B cell (primary cell): ENCODE measurements at regions not wholly inside any gene's neighbourhood (a gene's known extent, or its start where the extent isn't known, plus 50 kb on each side); places are given as distances from the start of the nearest gene placed in this dataset.

Experiments
- ATAC-seq: fragments of 200-7000 bp; cut with Tn5 transposase; one replicate; pipeline ENCODE4 v1.10.0; 2021; ENCODE audit warnings: low read depth, mild to moderate bottlenecking, moderate number of reproducible peaks, moderate library complexity
- CTCF ChIA-PET: fragments of 350-600 bp; sonication (Branson Sonifier 250); formaldehyde crosslinking; loops from one replicate; lab custom pipeline; 2021; ENCODE audit warnings: antibody characterized with exemption, inconsistent platforms; lab: Charles Lee
- POLR2A ChIA-PET: fragments of 350-600 bp; sonication (Branson Sonifier 250); formaldehyde crosslinking; loops from one replicate; lab custom pipeline; 2021; ENCODE audit warnings: antibody characterized with exemption; lab: Charles Lee
- DNase-seq: peaks from one replicate; pipeline ENCODE4 v3.0.0; 2013
- H2AFZ ChIP-seq: 2 replicates; pipeline ENCODE4 v1.6.1; 2012; ENCODE audit warnings: mild to moderate bottlenecking, low read depth, low read length; ENCODE audit not compliant: insufficient read depth, poor library complexity, severe bottlenecking
- H3K27ac ChIP-seq, 2 donors: 1 replicate in 1 of 2; 2 replicates in 1 of 2; pipeline ENCODE4 v1.5.1; 2012 to 2013; ENCODE audit warnings: low read length in 2 of 2, mild to moderate bottlenecking in 2 of 2, moderate library complexity in 1 of 2
- H3K27me3 ChIP-seq, 4 experiments: fragments of 200-600 bp in 1 of 4; sonication (generic) in 1 of 4; replicated peaks in 1 of 4; 1 replicate in 2 of 4; 2 replicates in 2 of 4; pipeline versions ENCODE4 v1.6.1 to v1.7.0; 2013 to 2016; ENCODE audit warnings: low read length in 3 of 4, mild to moderate bottlenecking in 2 of 4, mixed read lengths in 1 of 4, moderate library complexity in 1 of 4; ENCODE audit not compliant: insufficient read depth in 4 of 4, control insufficient read depth in 3 of 4; ENCODE audit errors: control extremely low read depth in 1 of 4
- H3K36me3 ChIP-seq, 2 experiments: replicated peaks in 1 of 2; 1 replicate in 1 of 2; 2 replicates in 1 of 2; pipeline versions ENCODE4 v1.6.1 to v1.7.1; 2013; ENCODE audit warnings: low read length in 1 of 2; ENCODE audit not compliant: insufficient read depth in 2 of 2, control insufficient read depth in 1 of 2; ENCODE audit errors: control extremely low read depth in 1 of 2, extremely low read depth in 1 of 2
- H3K4me1 ChIP-seq, 2 donors: fragments of 200-600 bp in 1 of 2; sonication (generic) in 1 of 2; 1 replicate in 1 of 2; 2 replicates in 1 of 2; pipeline versions ENCODE4 v1.5.1 to v1.6.1; 2013 to 2017; ENCODE audit warnings: low read length in 2 of 2; ENCODE audit not compliant: control insufficient read depth in 2 of 2, insufficient read depth in 2 of 2
- H3K4me2 ChIP-seq: replicated peaks from 2 replicates; pipeline ENCODE3; 2012; ENCODE audit warnings: mild to moderate bottlenecking, low read depth, low read length; ENCODE audit not compliant: poor library complexity, severe bottlenecking
- H3K4me3 ChIP-seq, 5 experiments: fragments of 200-600 bp in 1 of 5; sonication (generic) in 1 of 5; 1 replicate in 3 of 5; 2 replicates in 2 of 5; pipeline versions ENCODE4 v1.5.1 to v1.7.0; 2011 to 2016; ENCODE audit warnings: low read length in 4 of 5, mild to moderate bottlenecking in 4 of 5, low read depth in 2 of 5, control low read depth in 1 of 5, moderate library complexity in 1 of 5; ENCODE audit not compliant: insufficient read depth in 1 of 5; ENCODE audit errors: control extremely low read depth in 1 of 5, extremely low read depth in 1 of 5
- H3K79me2 ChIP-seq: fragments of 200-600 bp; sonication (generic); one replicate; pipeline ENCODE4 v1.6.0; 2016; ENCODE audit warnings: low read length; ENCODE audit not compliant: control insufficient read depth, insufficient read depth
- H3K9ac ChIP-seq: fragments of 200-600 bp; sonication (generic); 2 replicates; pipeline ENCODE4 v1.6.1; 2017; ENCODE audit warnings: mild to moderate bottlenecking, low read length, moderate library complexity
- H3K9me3 ChIP-seq, 3 donors: one replicate each; pipeline versions ENCODE4 v1.6.1 to v1.7.1; 2013; ENCODE audit warnings: low read length in 2 of 3; ENCODE audit not compliant: control insufficient read depth in 2 of 3, insufficient read depth in 1 of 3; ENCODE audit errors: control extremely low read depth in 1 of 3
- H4K20me1 ChIP-seq: 2 replicates; pipeline ENCODE4 v1.6.0; 2012; ENCODE audit warnings: mild to moderate bottlenecking, low read length; ENCODE audit not compliant: insufficient read depth, control insufficient read depth, poor library complexity, severe bottlenecking
- H3K27ac Mint-ChIP-seq: one replicate; pipeline ENCODE4 v1.8.0; 2021; ENCODE audit warnings: mixed read lengths
- H3K27me3 Mint-ChIP-seq: one replicate; pipeline ENCODE4 v1.8.0; 2021; ENCODE audit warnings: mixed read lengths
- H3K4me1 Mint-ChIP-seq: one replicate; pipeline ENCODE4 v1.8.0; 2021; ENCODE audit warnings: mixed read lengths
- H3K4me3 Mint-ChIP-seq: one replicate; pipeline ENCODE4 v1.8.0; 2021; ENCODE audit warnings: mixed read lengths
- H3K9me3 Mint-ChIP-seq: one replicate; pipeline ENCODE4 v1.8.0; 2022; ENCODE audit warnings: mixed read lengths; ENCODE audit not compliant: insufficient read depth
- EZH2 ChIP-seq: IDR thresholded peaks from 2 replicates; pipeline ENCODE4 v1.6.1; 2012; ENCODE audit warnings: borderline replicate concordance, low read depth, mild to moderate bottlenecking, moderate library complexity, low read length; ENCODE audit not compliant: insufficient read depth, poor library complexity, severe bottlenecking
- whole genome bisulfite sequencing: methylation state at CpG from one replicate; pipeline ENCODE4 v1.1.5; 2013; ENCODE audit warnings: missing lambda C conversion rate; ENCODE audit not compliant: insufficient coverage; 5-methylcytosine and 5-hydroxymethylcytosine counted together
- intact Hi-C: fragments of 100-400 bp; cut with micrococcal nuclease; formaldehyde crosslinking; loops from one replicate; pipeline ENCODE4 v1.10.0; 2022
- TF ChIP-seq, protein P1 (sequence below): fragments of 200-600 bp; IDR thresholded peaks from one replicate; pipeline ENCODE4 v1.8.0; 2022; ENCODE audit warnings: antibody characterized with exemption, mild to moderate bottlenecking

DNA sequence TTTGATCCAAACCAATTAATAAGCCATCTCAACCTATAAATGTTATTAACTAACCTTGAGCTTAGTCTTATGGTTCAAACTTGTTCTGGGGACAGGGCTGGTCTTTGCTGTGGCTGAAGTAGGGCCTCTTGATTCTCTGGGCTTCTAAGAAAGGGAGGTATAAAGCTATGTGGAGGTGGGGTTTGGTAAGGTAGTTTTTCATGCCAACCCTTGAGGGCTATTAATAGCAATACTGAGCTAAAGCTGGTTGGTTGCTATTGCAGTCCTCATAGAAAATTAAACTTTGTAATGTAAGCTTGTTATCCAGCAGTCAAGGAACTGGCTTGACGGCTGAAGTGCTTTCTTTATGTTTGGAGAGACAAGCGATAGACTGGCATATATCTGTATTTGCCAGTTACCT lies 112.1 kb downstream of the RND3 start:
- ChIA-PET POLR2A (no interaction called here), CTCF (no interaction called here)
- H3K9me3 ChIP-seq: peaks cover 0 to 4% (median 0%) of the 10 kb centered on the region in 3 donors
- H3K36me3 ChIP-seq: no peaks in the 10 kb centered on the region
- H4K20me1 ChIP-seq: no peaks in the 10 kb centered on the region
- no peak overlapping the region for H2AFZ ChIP-seq
- H3K4me3 ChIP-seq: no peak overlapping the region
- H3K9ac ChIP-seq: no peak overlapping the region
- TF ChIP-seq, protein P1, sequence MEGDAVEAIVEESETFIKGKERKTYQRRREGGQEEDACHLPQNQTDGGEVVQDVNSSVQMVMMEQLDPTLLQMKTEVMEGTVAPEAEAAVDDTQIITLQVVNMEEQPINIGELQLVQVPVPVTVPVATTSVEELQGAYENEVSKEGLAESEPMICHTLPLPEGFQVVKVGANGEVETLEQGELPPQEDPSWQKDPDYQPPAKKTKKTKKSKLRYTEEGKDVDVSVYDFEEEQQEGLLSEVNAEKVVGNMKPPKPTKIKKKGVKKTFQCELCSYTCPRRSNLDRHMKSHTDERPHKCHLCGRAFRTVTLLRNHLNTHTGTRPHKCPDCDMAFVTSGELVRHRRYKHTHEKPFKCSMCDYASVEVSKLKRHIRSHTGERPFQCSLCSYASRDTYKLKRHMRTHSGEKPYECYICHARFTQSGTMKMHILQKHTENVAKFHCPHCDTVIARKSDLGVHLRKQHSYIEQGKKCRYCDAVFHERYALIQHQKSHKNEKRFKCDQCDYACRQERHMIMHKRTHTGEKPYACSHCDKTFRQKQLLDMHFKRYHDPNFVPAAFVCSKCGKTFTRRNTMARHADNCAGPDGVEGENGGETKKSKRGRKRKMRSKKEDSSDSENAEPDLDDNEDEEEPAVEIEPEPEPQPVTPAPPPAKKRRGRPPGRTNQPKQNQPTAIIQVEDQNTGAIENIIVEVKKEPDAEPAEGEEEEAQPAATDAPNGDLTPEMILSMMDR: no peak
- no peak for TF ChIP-seq EZH2
- Mint-ChIP-seq H3K9me3 (no peaks in the 10 kb centered on the region), H3K27ac (no peak overlapping the region), H3K4me3 (no peak overlapping the region), H3K27me3 (no peaks in the 10 kb centered on the region), H3K4me1 (no peaks in the 10 kb centered on the region)
- intact Hi-C loops: no loop called here
- DNase-seq: no peak
- no peak for ATAC-seq
- no peaks in the 10 kb centered on the region for H3K79me2 ChIP-seq
- no peaks in the 10 kb centered on the region for H3K4me1 ChIP-seq
- H3K27ac ChIP-seq: no peak overlapping the region
- H3K4me2 ChIP-seq: no peak overlapping the region
- no peaks in the 10 kb centered on the region for H3K27me3 ChIP-seq
- WGBS: 83% methylated on average over 1 of the region's 2 CpGs

DNA sequence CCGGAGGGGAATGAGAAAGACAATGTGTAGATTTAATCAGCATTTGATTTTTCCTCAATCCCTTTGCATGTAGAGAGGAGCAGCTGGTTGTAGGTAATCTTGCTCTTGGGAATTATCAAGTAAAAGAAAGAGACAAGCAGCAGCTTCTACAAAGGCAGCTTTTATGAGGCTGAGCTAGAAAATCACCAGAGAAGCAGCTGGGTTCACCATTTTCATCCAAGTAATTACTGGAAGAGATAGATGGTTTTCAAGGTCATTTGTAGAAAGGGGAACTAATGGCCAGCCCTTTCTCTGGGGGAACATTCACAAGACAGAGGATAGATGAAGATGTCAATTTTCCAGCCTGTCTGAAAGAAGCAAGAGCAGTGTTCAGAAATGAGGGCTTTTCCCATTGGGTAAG lies 113.0 kb downstream of the RND3 start:
- WGBS: no CpG with 5 or more reads among the region's 1 CpG
- no peaks in the 10 kb centered on the region for H3K9me3 Mint-ChIP-seq
- DNase-seq: no peak
- Histone ChIP-seq H3K4me1 (no peaks in the 10 kb centered on the region), H3K27ac (no peak overlapping the region), H2AFZ (no peak overlapping the region), H3K4me3 (no peak overlapping the region), H3K4me2 (no peak overlapping the region), H3K9me3 (peaks cover 0 to 10% (median 0%) of the 10 kb centered on the region in 3 donors), H3K9ac (no peak overlapping the region), H4K20me1 (no peaks in the 10 kb centered on the region), H3K27me3 (no peaks in the 10 kb centered on the region), H3K36me3 (no peaks in the 10 kb centered on the region), H3K79me2 (no peaks in the 10 kb centered on the region)
- no peak for TF ChIP-seq EZH2
- TF ChIP-seq, protein P1: no peak
- H3K27ac Mint-ChIP-seq: no peak overlapping the region
- no peaks in the 10 kb centered on the region for H3K27me3 Mint-ChIP-seq
- no peaks in the 10 kb centered on the region for H3K4me1 Mint-ChIP-seq
- no peak overlapping the region for H3K4me3 Mint-ChIP-seq
- POLR2A ChIA-PET: no interaction called here
- no peak for ATAC-seq
- intact Hi-C loops: no loop called here
- CTCF ChIA-PET: no interaction called here
